ENCODE measurements at regions not wholly inside any gene's neighbourhood (a gene's known extent, or its start where the extent isn't known, plus 50 kb on each side); places are given as distances from the start of the nearest gene placed in this dataset.

GRCh38 chr20:12255461-12255970, 337.8 kb downstream of the BTBD3 start:
- Histone ChIP-seq H4K20me1 (replicated peaks in 1 of 2; ENCODE audit: control insufficient read depth in 1 of 2, insufficient read depth in 2 of 2, low read length in 2 of 2) (no peaks in the 10 kb centered on the region), H2AK5ac (ENCODE audit: low read depth, low read length) (no peak overlapping the region), H3K79me1 (ENCODE audit: low read depth, low read length) (no peaks in the 10 kb centered on the region), H3K18ac (ENCODE audit: extremely low read depth, low read length) (no peak overlapping the region), H3K4me1 (replicated peaks in 1 of 4; ENCODE audit: control insufficient read depth in 3 of 4, insufficient read depth in 4 of 4, low read length in 3 of 4) (peaks cover 0 to 8% (median 5%) of the 10 kb centered on the region in 4 experiments; a peak in 3 of 7 replicates), H4K5ac (ENCODE audit: insufficient read length, low read depth, low read length) (no peak overlapping the region), H2BK20ac (ENCODE audit: low read length) (no peak overlapping the region), H2AFZ (ENCODE audit: low read length) (no peak overlapping the region), H2BK5ac (ENCODE audit: low read depth, low read length) (no peak overlapping the region), H4K8ac (ENCODE audit: extremely low read depth, insufficient read depth, low read length) (no peak overlapping the region), H3K79me2 (ENCODE audit: control insufficient read depth in 1 of 2, insufficient read depth in 2 of 2, low read length in 2 of 2) (no peaks in the 10 kb centered on the region), H3K23me2 (ENCODE audit: low read depth, low read length) (no peaks in the 10 kb centered on the region), H3K36me3 (ENCODE audit: control insufficient read depth in 2 of 4, insufficient read depth in 4 of 4, low read length in 3 of 4) (no peaks in the 10 kb centered on the region), H2BK12ac (ENCODE audit: low read depth, low read length) (no peak overlapping the region), H3K27ac (ENCODE audit: low read depth, low read length) (no peak overlapping the region), H3K27me3 (replicated peaks in 1 of 4; ENCODE audit: control insufficient read depth in 3 of 4, extremely low read depth in 1 of 4, insufficient read depth in 3 of 4, low read length in 3 of 4) (no peaks in the 10 kb centered on the region), H3K23ac (ENCODE audit: insufficient read length) (no peak overlapping the region), H3K4me3 (ENCODE audit: extremely low read depth in 1 of 4, insufficient read depth in 2 of 4, low read depth in 3 of 4, low read length in 4 of 4) (no peak overlapping the region), H3K9ac (replicated peaks in 1 of 4; ENCODE audit: extremely low read depth in 1 of 4, low read depth in 3 of 4, low read length in 3 of 4) (no peak overlapping the region), H3K56ac (replicated peaks; ENCODE audit: insufficient read length, low read depth, low read length) (no peak overlapping the region), H3K9me3 (ENCODE audit: insufficient read depth in 2 of 2, low read depth in 1 of 2, low read length in 1 of 2) (no peaks in the 10 kb centered on the region), H2BK120ac (replicated peaks; ENCODE audit: low read depth, low read length) (no peak overlapping the region), H3K4ac (replicated peaks; ENCODE audit: insufficient read length, low read depth, low read length) (no peak overlapping the region), H4K91ac (replicated peaks; ENCODE audit: insufficient read length, low read length) (no peak overlapping the region), H3K4me2 (ENCODE audit: insufficient read depth in 1 of 2, low read depth in 2 of 2, low read length in 2 of 2) (no peak overlapping the region), H3K14ac (ENCODE audit: insufficient read length) (no peak overlapping the region), H2BK15ac (ENCODE audit: low read length) (no peak overlapping the region)
- CTCF ChIA-PET (ENCODE audit: partially characterized antibody) = no interaction called here
- TF ChIP-seq TCF12 (IDR thresholded peaks at IDR 0.05; ENCODE audit: low read depth, low read length) = no peak
- TF ChIP-seq PHF8 (conservative IDR thresholded peaks at IDR 0.05; ENCODE audit: low read depth, low read length) = no peak
- TF ChIP-seq E2F6 (IDR thresholded peaks at IDR 0.05) = no peak
- TF ChIP-seq GABPA (IDR thresholded peaks at IDR 0.05; ENCODE audit: borderline replicate concordance, insufficient read depth, low read length) = no peak
- no peak for TF ChIP-seq CEBPB (IDR thresholded peaks at IDR 0.05; ENCODE audit: low read depth, low read length)
- 89% methylated on average over 3 of the region's 3 CpGs; no CpG with 5 or more reads in 1 of the 2 experiments for WGBS, 2 experiments (ENCODE audit: extremely low coverage in 1 of 2, insufficient coverage in 1 of 2, insufficient read length in 1 of 2, insufficient replicate concordance in 2 of 2, low coverage in 1 of 2, low lambda C conversion rate in 2 of 2, missing lambda C conversion rate in 1 of 2)
- POLR2A ChIA-PET (ENCODE audit: partially characterized antibody) = no interaction called here
- FAIRE-seq (no peak), DNase-seq (ENCODE audit: low read depth in 1 of 2, low spot score in 2 of 2) (no peak)

Measured in H1 (cell line).